NT2/D1 (cell line): ENCODE measurements at regions not wholly inside any gene's neighbourhood (a gene's known extent, or its start where the extent isn't known, plus 50 kb on each side); places are given as distances from the start of the nearest gene placed in this dataset.

Experiments used
- SUZ12 ChIP-seq: IDR thresholded peaks from 2 replicates; pipeline ENCODE4 v1.6.1; 2011; ENCODE audit not compliant: insufficient read length, insufficient read depth; ENCODE audit errors: extremely low read depth
- YY1 ChIP-seq: IDR thresholded peaks from 2 replicates; pipeline ENCODE4 v1.6.1; 2011; ENCODE audit not compliant: insufficient read length, insufficient read depth
- ZNF274 ChIP-seq: IDR thresholded peaks from 2 replicates; pipeline ENCODE4 v1.6.1; 2011; ENCODE audit warnings: mild to moderate bottlenecking, low read depth, low read length

GRCh38 chr1:163588796-163589195 is 267.0 kb downstream of the NUF2 start:
- TF ChIP-seq YY1 (no peak), ZNF274 (no peak), SUZ12 (no peak)
